Left colon (tissue), 2 donors: ENCODE measurements at regions not wholly inside any gene's neighbourhood (a gene's known extent, or its start where the extent isn't known, plus 50 kb on each side); places are given as distances from the start of the nearest gene placed in this dataset.
A peak's percentile ranks its signal among the peaks of the same experiment; 100 is the strongest.

Experiments
- ATAC-seq: fragments of 200-7000 bp; cut with Tn5 transposase; one replicate; pipeline ENCODE4 v1.9.1; 2020; ENCODE audit warnings: mild to moderate bottlenecking, moderate library complexity
- DNase-seq, 2 donors: peaks; one replicate each; pipeline ENCODE4 v3.0.0-alpha.2; 2020
- intact Hi-C, 2 donors: fragments of 100-400 bp; cut with DNase I in 1 of 2; cut with micrococcal nuclease in 1 of 2; formaldehyde crosslinking; loops; one replicate each; pipeline versions ENCODE4 v1.11.2 to v1.14.0; 2022; cut with DNase I, micrococcal nuclease
- donor health status: DM: no; HTN: no; CAD: no.
- donor health status: DM: yes; HTN: yes; CAD: no.

- no peak for ATAC-seq
- intact Hi-C loops = loop anchor here in 1 of 2 donors (5.0 kb wide), 1 partner anchor 536 kb away; no protein-coding TSS in a partner anchor
- DNase-seq = no peak
Observed at GRCh38 chr18:45213040-45213333, 402.3 kb upstream of the SLC14A2 start.

- DNase-seq (no peak), ATAC-seq (no peak)
- intact Hi-C loops = no loop called here
Observed at GRCh38 chr18:45218436-45218835, 396.8 kb upstream of the SLC14A2 start.

GRCh38 chr18:45221363-45221762, 393.9 kb upstream of the SLC14A2 start:
- DNase-seq = no peak
- intact Hi-C loops = no loop called here
- ATAC-seq = no peak

GRCh38 chr18:45222180-45222579, 393.1 kb upstream of the SLC14A2 start:
- intact Hi-C loops = no loop called here
- no peak for DNase-seq
- ATAC-seq = no peak

- ATAC-seq (no peak), DNase-seq (no peak)
- intact Hi-C loops = no loop called here
Observed at GRCh38 chr18:45227001-45227742, 388.1 kb upstream of the SLC14A2 start.

GRCh38 chr18:45228796-45229388, 386.4 kb upstream of the SLC14A2 start:
- DNase-seq (no peak), ATAC-seq (no peak)
- intact Hi-C loops = no loop called here

- DNase-seq (no peak), ATAC-seq (no peak)
- intact Hi-C loops = no loop called here
Observed at GRCh38 chr18:45231617-45232016, 383.7 kb upstream of the SLC14A2 start.

GRCh38 chr18:45232061-45232460, 383.2 kb upstream of the SLC14A2 start:
- ATAC-seq (no peak), DNase-seq (no peak)
- intact Hi-C loops = no loop called here

GRCh38 chr18:45236676-45237075, 378.6 kb upstream of the SLC14A2 start:
- no peak for ATAC-seq
- no peak for DNase-seq
- intact Hi-C loops = no loop called here

GRCh38 chr18:45237343-45238098, 377.8 kb upstream of the SLC14A2 start:
- DNase-seq = no peak
- ATAC-seq = no peak
- intact Hi-C loops = no loop called here

GRCh38 chr18:45241271-45241670, 374.0 kb upstream of the SLC14A2 start:
- intact Hi-C loops = no loop called here
- ATAC-seq (no peak), DNase-seq (no peak)

- ATAC-seq = peak; percentile 41
- intact Hi-C loops = no loop called here
Observed at GRCh38 chr18:45241982-45242565, 373.2 kb upstream of the SLC14A2 start.

GRCh38 chr18:45243340-45244110, 371.8 kb upstream of the SLC14A2 start:
- intact Hi-C loops = no loop called here
- DNase-seq (no peak), ATAC-seq (no peak)

More at GRCh38 chr18:45241982-45242565, 373.2 kb upstream of the SLC14A2 start:
- no peak for DNase-seq

- no peak for ATAC-seq
- intact Hi-C loops = no loop called here
- no peak for DNase-seq
Observed at GRCh38 chr18:45245091-45245511, 370.2 kb upstream of the SLC14A2 start.

GRCh38 chr18:45248240-45248903, 366.9 kb upstream of the SLC14A2 start:
- no peak for ATAC-seq
- no peak for DNase-seq
- intact Hi-C loops = no loop called here

GRCh38 chr18:45249246-45249661, 366.0 kb upstream of the SLC14A2 start:
- no peak for DNase-seq
- intact Hi-C loops = no loop called here
- ATAC-seq = no peak

GRCh38 chr18:45250479-45250878, 364.8 kb upstream of the SLC14A2 start:
- DNase-seq (no peak), ATAC-seq (no peak)

GRCh38 chr18:45251236-45251635, 364.0 kb upstream of the SLC14A2 start:
- intact Hi-C loops = no loop called here
- DNase-seq = no peak
- no peak for ATAC-seq

More at GRCh38 chr18:45250479-45250878, 364.8 kb upstream of the SLC14A2 start:
- intact Hi-C loops = no loop called here

- DNase-seq = no peak
- ATAC-seq = no peak
- intact Hi-C loops = no loop called here
Observed at GRCh38 chr18:45252474-45252873, 362.8 kb upstream of the SLC14A2 start.
